ENCODE measurements at regions not wholly inside any gene's neighbourhood (a gene's known extent, or its start where the extent isn't known, plus 50 kb on each side); places are given as distances from the start of the nearest gene placed in this dataset.

- no peaks in the 10 kb centered on the region for H3K79me2 ChIP-seq (ENCODE audit: insufficient read depth, low read length)
- ChIA-PET POLR2A (no interaction called here), RAD21 (ENCODE audit: low non-redundant PET in 1 of 2, low total read pairs in 2 of 2, uncharacterized antibody in 2 of 2, unreplicated experiment in 2 of 2) (no interaction called here), CTCF (no interaction called here)
- H2AFZ ChIP-seq (ENCODE audit: low read depth, low read length, poor library complexity, severe bottlenecking): no peak overlapping the region
- DNase-seq (ENCODE audit: low read depth, low spot score) (no peak), ATAC-seq (no peak)
- peaks cover 6 to 16% of the 10 kb centered on the region in 2 experiments; a peak in 2 of 4 replicates for H3K9me3 ChIP-seq (ENCODE audit: control insufficient read depth in 1 of 2, insufficient read depth in 1 of 2, low read depth in 1 of 2, low read length in 2 of 2)
- H3K27ac ChIP-seq (ENCODE audit: low read depth, low read length): no peak overlapping the region
- intact Hi-C loops (cut with micrococcal nuclease): no loop called here
- H3K36me3 ChIP-seq (ENCODE audit: control insufficient read depth in 1 of 2, insufficient read depth in 2 of 2, low read length in 2 of 2): no peaks in the 10 kb centered on the region
- no peak overlapping the region for H3K9ac ChIP-seq (ENCODE audit: low read length)
- H3K27me3 ChIP-seq (ENCODE audit: insufficient read depth, low read length): no peaks in the 10 kb centered on the region
- H3K9me2 ChIP-seq (ENCODE audit: insufficient read depth): no peaks in the 10 kb centered on the region
- no peak overlapping the region for H3K4me3 ChIP-seq (replicated peaks in 1 of 2; ENCODE audit: low read depth in 1 of 2, low read length in 2 of 2)
- BruUV-seq (replicated peaks): no TSS peak
- no peak overlapping the region for H3K4me2 ChIP-seq (ENCODE audit: low read length)
- TF ChIP-seq POLR2A (IDR thresholded peaks at IDR 0.05; ENCODE audit: borderline replicate concordance, extremely low read depth, insufficient read depth, insufficient read length) (no peak), ZNF274 (IDR thresholded peaks at IDR 0.05; ENCODE audit: low read depth, low read length) (no peak), ZFX (IDR thresholded peaks at IDR 0.05) (no peak), CEBPB (IDR thresholded peaks at IDR 0.05; ENCODE audit: low read depth) (no peak), SP1 (IDR thresholded peaks at IDR 0.05; ENCODE audit: low read depth) (no peak), CBX3 (IDR thresholded peaks at IDR 0.05; ENCODE audit: low read depth) (no peak), EGR1 (IDR thresholded peaks at IDR 0.05; ENCODE audit: low read depth) (no peak), RAD21 (IDR thresholded peaks at IDR 0.05; ENCODE audit: low read depth) (no peak), EZH2 (IDR thresholded peaks at IDR 0.05) (no peak), FOSL1 (IDR thresholded peaks at IDR 0.05; ENCODE audit: low read depth) (no peak), SRF (IDR thresholded peaks at IDR 0.05; ENCODE audit: low read depth) (no peak), ELF1 (IDR thresholded peaks at IDR 0.05; ENCODE audit: borderline replicate concordance, low read depth) (no peak), REST (IDR thresholded peaks at IDR 0.05; ENCODE audit: low read depth) (no peak), SIN3A (IDR thresholded peaks at IDR 0.05; ENCODE audit: low read depth) (no peak), POLR2AphosphoS5 (IDR thresholded peaks at IDR 0.05; ENCODE audit: low read depth, low read length) (no peak), YY1 (IDR thresholded peaks at IDR 0.05; ENCODE audit: extremely low read depth, insufficient replicate concordance, low read depth, low read length) (no peak)
- TF ChIP-seq, protein P1, sequence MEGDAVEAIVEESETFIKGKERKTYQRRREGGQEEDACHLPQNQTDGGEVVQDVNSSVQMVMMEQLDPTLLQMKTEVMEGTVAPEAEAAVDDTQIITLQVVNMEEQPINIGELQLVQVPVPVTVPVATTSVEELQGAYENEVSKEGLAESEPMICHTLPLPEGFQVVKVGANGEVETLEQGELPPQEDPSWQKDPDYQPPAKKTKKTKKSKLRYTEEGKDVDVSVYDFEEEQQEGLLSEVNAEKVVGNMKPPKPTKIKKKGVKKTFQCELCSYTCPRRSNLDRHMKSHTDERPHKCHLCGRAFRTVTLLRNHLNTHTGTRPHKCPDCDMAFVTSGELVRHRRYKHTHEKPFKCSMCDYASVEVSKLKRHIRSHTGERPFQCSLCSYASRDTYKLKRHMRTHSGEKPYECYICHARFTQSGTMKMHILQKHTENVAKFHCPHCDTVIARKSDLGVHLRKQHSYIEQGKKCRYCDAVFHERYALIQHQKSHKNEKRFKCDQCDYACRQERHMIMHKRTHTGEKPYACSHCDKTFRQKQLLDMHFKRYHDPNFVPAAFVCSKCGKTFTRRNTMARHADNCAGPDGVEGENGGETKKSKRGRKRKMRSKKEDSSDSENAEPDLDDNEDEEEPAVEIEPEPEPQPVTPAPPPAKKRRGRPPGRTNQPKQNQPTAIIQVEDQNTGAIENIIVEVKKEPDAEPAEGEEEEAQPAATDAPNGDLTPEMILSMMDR (IDR thresholded peaks at IDR 0.05 in 2 of 3, conservative IDR thresholded peaks at IDR 0.05 in 1 of 3; ENCODE audit: borderline replicate concordance in 1 of 3, insufficient read depth in 1 of 3, low read depth in 2 of 3, low read length in 2 of 3): no peak
- TF ChIP-seq, protein P2, sequence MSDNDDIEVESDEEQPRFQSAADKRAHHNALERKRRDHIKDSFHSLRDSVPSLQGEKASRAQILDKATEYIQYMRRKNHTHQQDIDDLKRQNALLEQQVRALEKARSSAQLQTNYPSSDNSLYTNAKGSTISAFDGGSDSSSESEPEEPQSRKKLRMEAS (IDR thresholded peaks at IDR 0.05): no peak
- H3K4me1 ChIP-seq (ENCODE audit: control insufficient read depth in 1 of 2, insufficient read depth in 2 of 2, low read length in 2 of 2): no peaks in the 10 kb centered on the region
- no peaks in the 10 kb centered on the region for H4K20me1 ChIP-seq (ENCODE audit: insufficient read depth)
Observed at GRCh38 chr10:53052521-53053164, 280.1 kb upstream of the MBL2 start.
